GM21723 (cell line): ENCODE measurements at regions not wholly inside any gene's neighbourhood (a gene's known extent, or its start where the extent isn't known, plus 50 kb on each side); places are given as distances from the start of the nearest gene placed in this dataset.
"Not testable (repeated sequence)": the region's sequence is repeated elsewhere in the genome, so short reads cannot be mapped to it uniquely, and the experiment has no call there.

Source experiments
- ATAC-seq: cut with Tn5 transposase; IDR thresholded peaks from one replicate; pipeline ENCODE4 v1.9.1; 2021; ENCODE audit warnings: mild to moderate bottlenecking, moderate library complexity; ENCODE audit not compliant: unreplicated experiment

DNA sequence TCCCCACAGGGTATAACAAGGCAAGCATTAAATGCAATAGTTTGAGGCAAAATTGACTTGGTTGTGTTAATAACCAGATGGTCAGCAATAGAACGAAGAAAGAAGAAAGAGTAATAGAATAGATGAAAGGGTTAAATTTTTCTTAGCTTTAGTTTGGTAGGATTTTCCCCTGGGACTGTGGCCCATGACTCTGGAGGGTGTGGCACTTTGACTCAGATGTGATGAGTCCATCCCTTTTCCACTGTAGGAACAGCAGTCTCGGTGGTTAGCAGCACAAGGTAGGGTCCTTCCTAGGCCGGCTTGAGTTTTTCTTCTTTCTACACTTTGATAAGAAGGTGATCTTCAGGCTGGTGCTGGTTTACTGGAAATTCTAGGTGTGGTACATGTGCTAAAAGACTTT lies 321.0 kb downstream of the CGGBP1 start:
- ATAC-seq: not testable (repeated sequence)

DNA sequence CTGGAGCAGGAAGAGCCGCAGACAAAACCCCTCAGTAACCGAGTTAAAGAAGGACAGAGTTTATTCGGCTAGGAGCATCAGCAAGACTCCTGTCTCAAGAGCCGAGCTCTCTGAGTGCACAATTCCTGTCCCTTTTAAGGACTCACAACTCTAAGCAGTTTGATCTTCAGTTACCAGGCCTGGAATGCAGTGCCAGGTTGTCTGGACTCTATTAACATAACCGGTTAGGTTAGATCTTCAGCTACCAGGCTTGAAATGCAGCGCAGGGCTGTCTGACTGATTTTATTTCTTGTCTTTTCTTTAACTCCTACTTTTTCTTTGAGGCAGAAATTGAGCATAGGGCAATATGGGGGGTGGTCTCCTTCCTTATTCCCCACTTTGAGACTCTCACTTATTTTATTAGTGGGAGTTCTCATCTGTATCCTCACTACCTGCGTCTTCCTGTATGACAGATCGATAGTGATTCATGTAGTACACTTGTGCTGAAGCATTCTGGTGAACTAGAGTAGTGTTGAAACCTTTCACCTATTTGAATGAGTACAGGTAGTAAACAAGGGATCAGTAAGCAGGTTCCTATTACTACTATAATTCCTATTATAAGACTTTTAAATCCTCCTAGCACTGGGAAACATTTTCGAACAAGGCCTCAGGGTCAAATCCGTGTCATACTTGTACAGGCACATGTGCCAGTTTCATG lies 325.0 kb downstream of the CGGBP1 start:
- ATAC-seq: no peak

GRCh38 chr3:87732294-87732693 lies 326.5 kb downstream of the CGGBP1 start:
- ATAC-seq: no peak

DNA sequence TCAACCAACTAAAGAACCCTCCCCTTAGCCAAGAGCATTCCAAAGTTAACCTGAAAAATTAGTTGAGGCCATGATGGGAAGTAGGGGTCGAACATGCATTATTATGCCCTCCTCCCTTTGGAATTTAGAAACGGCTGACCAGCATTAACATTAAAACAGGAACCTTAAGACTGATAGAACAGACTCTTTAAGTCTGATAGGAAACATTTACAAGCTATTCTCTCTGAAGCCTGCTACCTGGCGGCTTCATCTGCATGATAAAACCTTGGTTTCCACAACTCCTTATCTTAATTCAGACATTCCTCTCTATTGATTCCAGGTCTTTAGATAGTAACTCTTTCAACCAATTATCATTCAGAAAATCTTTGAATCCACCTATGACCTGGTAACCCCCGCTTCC lies 331.0 kb downstream of the CGGBP1 start:
- no peak for ATAC-seq

GRCh38 chr3:87719060-87719459 lies 339.7 kb downstream of the CGGBP1 start:
- no peak for ATAC-seq

GRCh38 chr3:87710511-87710910 lies 348.3 kb downstream of the CGGBP1 start:
- no peak for ATAC-seq

GRCh38 chr3:87710028-87710427 lies 348.8 kb downstream of the CGGBP1 start:
- no peak for ATAC-seq

- ATAC-seq: no peak
Measured at GRCh38 chr3:87706176-87706575, 352.6 kb downstream of the CGGBP1 start.

DNA sequence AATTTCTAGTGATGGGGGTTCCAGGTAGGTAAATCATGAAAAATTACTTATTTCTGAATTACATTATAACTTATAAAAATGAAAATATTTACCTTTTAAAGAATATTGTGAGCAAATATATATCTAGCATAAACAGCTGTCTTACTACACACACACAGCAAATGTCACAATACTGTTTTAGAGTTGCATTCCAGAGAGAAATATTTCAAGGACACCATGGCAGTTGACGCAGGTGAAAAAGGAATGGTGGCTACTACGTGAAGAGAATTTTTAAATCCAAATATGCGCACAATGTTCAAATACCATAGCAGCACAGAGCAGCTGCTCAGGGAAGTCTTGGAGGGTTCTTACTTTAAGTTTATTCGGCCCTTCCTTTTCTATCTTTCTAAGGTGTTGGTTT lies 356.2 kb downstream of the CGGBP1 start:
- ATAC-seq: no peak

- no peak for ATAC-seq
Measured at GRCh38 chr3:87696124-87697013, 362.4 kb downstream of the CGGBP1 start.

DNA sequence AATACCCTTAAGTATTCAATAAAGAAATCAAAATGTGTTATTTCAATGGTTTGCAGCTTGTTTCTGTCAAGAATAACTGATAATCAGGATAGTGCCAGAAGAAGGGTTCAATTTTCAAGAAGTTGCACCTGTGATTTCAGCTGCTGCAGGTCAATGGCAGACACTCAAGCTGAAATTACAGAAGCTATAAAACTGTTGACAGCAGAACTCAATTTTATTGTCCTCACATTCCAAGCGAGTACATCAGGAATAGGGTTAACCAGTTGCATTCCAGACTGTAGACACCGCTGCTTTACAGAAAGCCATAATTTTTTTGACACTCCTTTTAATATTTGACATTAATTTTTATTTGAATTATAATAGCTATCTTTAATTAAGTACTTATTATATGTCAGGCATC lies 364.1 kb downstream of the CGGBP1 start:
- no peak for ATAC-seq

- ATAC-seq: no peak
Measured at GRCh38 chr3:87691109-87691508, 367.7 kb downstream of the CGGBP1 start.

GRCh38 chr3:87678984-87679660 lies 379.7 kb downstream of the CGGBP1 start:
- not testable (repeated sequence) for ATAC-seq

- ATAC-seq: peak; percentile 99
Measured at GRCh38 chr3:87674397-87675161, 384.2 kb downstream of the CGGBP1 start.

- ATAC-seq: no peak
Measured at GRCh38 chr3:87673132-87673531, 385.7 kb downstream of the CGGBP1 start.

DNA sequence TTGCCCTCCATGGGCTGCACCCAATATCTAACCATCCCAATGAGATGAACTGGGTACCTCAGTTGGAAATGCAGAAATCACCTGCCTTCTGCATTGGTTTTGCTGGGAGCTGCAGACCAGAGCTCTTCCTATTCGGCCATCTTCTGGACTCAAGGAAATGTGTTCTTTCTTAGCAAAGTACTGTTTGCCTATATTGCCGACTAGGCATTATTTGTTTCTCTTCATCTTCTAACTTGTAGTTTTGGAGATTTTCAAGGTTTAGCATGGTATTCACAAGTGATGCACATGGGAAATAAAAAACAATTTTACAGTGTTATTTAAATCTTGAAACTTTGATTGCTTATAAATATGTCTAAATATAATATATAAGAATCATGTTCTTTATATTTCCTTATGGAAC lies 377.8 kb upstream of the POU1F1 start:
- no peak for ATAC-seq

- ATAC-seq: not testable (repeated sequence)
Measured at GRCh38 chr3:87653138-87653537, 376.8 kb upstream of the POU1F1 start.

DNA sequence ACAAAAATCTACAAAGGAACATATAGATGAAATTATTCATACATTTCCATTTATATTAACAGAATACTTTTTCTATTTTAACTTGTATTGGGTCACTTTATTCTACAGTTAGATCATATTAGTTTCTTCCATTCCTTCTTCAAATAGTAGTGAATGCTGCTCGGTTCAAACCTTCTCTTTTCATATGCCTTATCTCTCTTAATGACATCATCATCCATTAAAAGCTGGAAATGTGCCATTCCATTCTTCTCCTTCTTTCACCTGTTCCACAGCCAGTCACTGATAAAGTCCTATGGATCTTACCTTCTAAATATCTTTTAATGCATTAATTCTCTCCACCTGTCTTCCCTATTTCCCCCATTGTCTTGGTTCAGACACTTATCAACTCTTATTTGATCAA lies 358.0 kb upstream of the POU1F1 start:
- ATAC-seq: no peak

- no peak for ATAC-seq
Measured at GRCh38 chr3:87627316-87627715, 350.9 kb upstream of the POU1F1 start.

DNA sequence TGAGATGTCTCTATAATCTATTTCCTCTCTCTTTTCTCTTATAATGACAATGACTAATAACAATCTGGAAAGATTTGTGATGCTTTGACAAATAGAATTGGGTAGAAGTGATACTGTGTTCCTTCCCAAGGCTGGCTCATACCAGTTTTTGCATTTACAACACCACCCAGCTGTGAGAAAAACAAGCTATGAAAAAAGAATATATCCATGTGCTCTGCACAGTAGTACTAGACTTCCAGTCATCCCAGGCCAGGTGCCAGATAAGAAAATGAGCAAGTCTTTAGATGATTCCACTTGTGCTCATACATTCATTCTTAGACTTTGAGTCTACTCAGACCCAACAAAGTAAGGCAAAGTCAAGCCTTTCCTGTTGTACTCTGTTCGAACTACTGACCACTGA lies 350.2 kb upstream of the POU1F1 start:
- ATAC-seq: no peak

DNA sequence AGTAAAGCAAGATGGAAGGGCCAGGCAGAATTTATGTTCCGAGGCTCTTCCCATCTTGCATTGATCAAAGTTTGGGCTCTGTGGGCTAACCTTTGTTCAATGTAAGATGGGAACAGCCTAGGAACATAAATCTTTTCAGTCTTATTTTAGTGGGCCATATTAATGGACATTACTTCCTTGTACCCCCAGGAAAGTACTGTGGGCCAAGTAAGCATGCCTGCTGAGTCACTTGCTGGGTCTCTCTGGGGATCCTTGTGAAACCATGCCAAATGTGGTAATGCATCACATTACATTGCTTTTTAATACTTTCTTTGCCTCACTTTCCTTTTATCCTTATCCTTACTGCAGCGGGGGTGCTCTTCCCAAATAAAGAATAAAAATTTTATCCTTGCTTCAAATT lies 349.5 kb upstream of the POU1F1 start:
- no peak for ATAC-seq
